GM19328 (cell line): ENCODE measurements at regions not wholly inside any gene's neighbourhood (a gene's known extent, or its start where the extent isn't known, plus 50 kb on each side); places are given as distances from the start of the nearest gene placed in this dataset.

Source experiments
- ATAC-seq: cut with Tn5 transposase; IDR thresholded peaks from one replicate; pipeline ENCODE4 v1.9.1; 2021; ENCODE audit warnings: mild to moderate bottlenecking, moderate library complexity; ENCODE audit not compliant: unreplicated experiment

GRCh38 chr5:113900141-113900540 lies 386.6 kb downstream of the YTHDC2 start:
- ATAC-seq = no peak

GRCh38 chr5:113900816-113901215 lies 387.3 kb downstream of the YTHDC2 start:
- no peak for ATAC-seq

GRCh38 chr5:113901718-113902117 lies 388.2 kb downstream of the YTHDC2 start:
- no peak for ATAC-seq

GRCh38 chr5:113902917-113903660 lies 389.6 kb downstream of the YTHDC2 start:
- ATAC-seq = no peak

- no peak for ATAC-seq
These were observed 396.3 kb downstream of the YTHDC2 start for GRCh38 chr5:113909782-113910181.

- ATAC-seq = no peak
These were observed 404.5 kb downstream of the YTHDC2 start for GRCh38 chr5:113917997-113918396.

- ATAC-seq = no peak
These were observed 408.8 kb downstream of the YTHDC2 start for GRCh38 chr5:113922343-113922742.

GRCh38 chr5:113935453-113935852 lies 422.0 kb downstream of the YTHDC2 start:
- no peak for ATAC-seq

GRCh38 chr5:113937301-113937700 lies 423.8 kb downstream of the YTHDC2 start:
- no peak for ATAC-seq

- ATAC-seq = no peak
These were observed 421.9 kb upstream of the KCNN2 start for GRCh38 chr5:113939988-113940387.

GRCh38 chr5:113950186-113950585 lies 411.7 kb upstream of the KCNN2 start:
- ATAC-seq = no peak

GRCh38 chr5:113965225-113965624 lies 396.6 kb upstream of the KCNN2 start:
- no peak for ATAC-seq

GRCh38 chr5:113969901-113970300 lies 392.0 kb upstream of the KCNN2 start:
- no peak for ATAC-seq

- ATAC-seq = no peak
These were observed 390.4 kb upstream of the KCNN2 start for GRCh38 chr5:113971454-113971853.

GRCh38 chr5:113974976-113975375 lies 386.9 kb upstream of the KCNN2 start:
- no peak for ATAC-seq

- ATAC-seq = no peak
These were observed 376.9 kb upstream of the KCNN2 start for GRCh38 chr5:113984928-113985327.

GRCh38 chr5:113985505-113985904 lies 376.4 kb upstream of the KCNN2 start:
- no peak for ATAC-seq

GRCh38 chr5:113989278-113989912 lies 372.5 kb upstream of the KCNN2 start:
- ATAC-seq = no peak

GRCh38 chr5:113989913-113990305 lies 372.0 kb upstream of the KCNN2 start:
- no peak for ATAC-seq

- no peak for ATAC-seq
These were observed 360.8 kb upstream of the KCNN2 start for GRCh38 chr5:114001076-114001475.

GRCh38 chr5:114006582-114006981 lies 355.3 kb upstream of the KCNN2 start:
- ATAC-seq = no peak

GRCh38 chr5:114007678-114008077 lies 354.2 kb upstream of the KCNN2 start:
- ATAC-seq = no peak

- ATAC-seq = no peak
These were observed 351.5 kb upstream of the KCNN2 start for GRCh38 chr5:114010362-114010761.
